WTC11 (cell line): ENCODE measurements at regions not wholly inside any gene's neighbourhood (a gene's known extent, or its start where the extent isn't known, plus 50 kb on each side); places are given as distances from the start of the nearest gene placed in this dataset.

Source experiments
- ATAC-seq: fragments of 200-7000 bp; cut with Tn5 transposase; 2 replicates; pipeline ENCODE4 v1.10.0; 2021; ENCODE audit warnings: mild to moderate bottlenecking, moderate library complexity
- CTCF ChIA-PET: fragments of 300-600 bp; sonication (Branson Sonifier 250); formaldehyde crosslinking; loops from one replicate; lab custom pipeline; 2021; ENCODE audit warnings: antibody characterized with exemption; lab: Charles Lee
- POLR2A ChIA-PET: fragments of 350-600 bp; sonication (Branson Sonifier 250); formaldehyde crosslinking; loops from one replicate; lab custom pipeline; 2021; ENCODE audit warnings: antibody characterized with exemption; lab: Charles Lee
- DNase-seq: peaks from one replicate; pipeline ENCODE4 v3.0.0; 2021; ENCODE audit warnings: low spot score
- H3K27ac Mint-ChIP-seq: 2 replicates; pipeline ENCODE4 v1.8.0; 2021; ENCODE audit warnings: mixed read lengths
- H3K27me3 Mint-ChIP-seq: 2 replicates; pipeline ENCODE4 v1.8.0; 2021; ENCODE audit warnings: low read depth, mild to moderate bottlenecking, moderate library complexity, mixed read lengths
- H3K36me3 Mint-ChIP-seq: 2 replicates; pipeline ENCODE4 v1.8.0; 2021; ENCODE audit warnings: mixed read lengths
- H3K4me1 Mint-ChIP-seq: 2 replicates; pipeline ENCODE4 v1.8.0; 2022; ENCODE audit warnings: mixed read lengths
- H3K4me3 Mint-ChIP-seq: 2 replicates; pipeline ENCODE4 v1.8.0; 2021; ENCODE audit warnings: mild to moderate bottlenecking, moderate library complexity, mixed read lengths
- H3K9me3 Mint-ChIP-seq: 2 replicates; pipeline ENCODE4 v1.8.0; 2021; ENCODE audit warnings: mixed read lengths
- ATF1 ChIP-seq: sonication (generic); formaldehyde crosslinking; IDR thresholded peaks from 2 replicates; pipeline ENCODE4 v1.8.1; 2023; ENCODE audit warnings: mild to moderate bottlenecking, moderate library complexity, missing genetic modification reagents
- ATF6 ChIP-seq: sonication (generic); formaldehyde crosslinking; IDR thresholded peaks from 2 replicates; pipeline ENCODE4 v1.8.1; 2023; ENCODE audit warnings: mild to moderate bottlenecking, missing genetic modification reagents
- GTF2I ChIP-seq: fragments of 250-450 bp; sonication (Bioruptor Pico); conservative IDR thresholded peaks from 2 replicates; pipeline ENCODE4 v1.4.0; 2021; ENCODE audit warnings: mild to moderate bottlenecking
- IRF1 ChIP-seq: sonication (generic); formaldehyde crosslinking; IDR thresholded peaks from 2 replicates; pipeline ENCODE4 v1.8.0; 2023; ENCODE audit warnings: missing genetic modification reagents
- IRF2 ChIP-seq: sonication (generic); formaldehyde crosslinking; IDR thresholded peaks from 2 replicates; pipeline ENCODE4 v1.8.0; 2022; ENCODE audit warnings: low read depth, missing genetic modification reagents, borderline replicate concordance
- JAZF1 ChIP-seq: fragments of 250-450 bp; sonication (Bioruptor Pico); IDR thresholded peaks from 2 replicates; pipeline ENCODE4 v1.9.0; 2021; ENCODE audit warnings: moderate library complexity, mild to moderate bottlenecking, inconsistent platforms
- MAX ChIP-seq: sonication (generic); formaldehyde crosslinking; IDR thresholded peaks from 2 replicates; pipeline ENCODE4 v1.8.0; 2022; ENCODE audit warnings: mild to moderate bottlenecking, missing genetic modification reagents
- NFATC4 ChIP-seq: fragments of 250-450 bp; sonication (Bioruptor Pico); IDR thresholded peaks from 2 replicates; pipeline ENCODE4 v1.9.0; 2021; ENCODE audit warnings: mild to moderate bottlenecking
- PRDM15 ChIP-seq: sonication (generic); formaldehyde crosslinking; IDR thresholded peaks from 2 replicates; pipeline ENCODE4 v1.8.0; 2022; ENCODE audit warnings: missing genetic modification reagents
- SMAD4 ChIP-seq: sonication (generic); formaldehyde crosslinking; IDR thresholded peaks from 2 replicates; pipeline ENCODE4 v1.8.0; 2022; ENCODE audit warnings: mild to moderate bottlenecking, missing genetic modification reagents
- TEAD1 ChIP-seq: sonication (generic); formaldehyde crosslinking; IDR thresholded peaks from 2 replicates; pipeline ENCODE4 v1.8.0; 2022; ENCODE audit warnings: mild to moderate bottlenecking, missing genetic modification reagents
- ZMAT4 ChIP-seq: fragments of 250-450 bp; sonication (Bioruptor Pico); IDR thresholded peaks from 2 replicates; pipeline ENCODE4 v1.9.0; 2021; ENCODE audit warnings: mild to moderate bottlenecking
- ZNF281 ChIP-seq: sonication (generic); formaldehyde crosslinking; IDR thresholded peaks from 2 replicates; pipeline ENCODE4 v1.8.0; 2023; ENCODE audit warnings: mild to moderate bottlenecking, missing genetic modification reagents

- POLR2A ChIA-PET = interaction anchor here (0.5 to 0.9 kb wide), 2 partner anchors 11 to 398 kb away, joined by 3 to 4 read pairs; no protein-coding TSS in a partner anchor
- no peak overlapping the region for H3K4me3 Mint-ChIP-seq
- H3K36me3 Mint-ChIP-seq = no peaks in the 10 kb centered on the region
- peak overlapping the region; percentile 75 for H3K27ac Mint-ChIP-seq
- H3K9me3 Mint-ChIP-seq = 0 out of 2 replicates have a peak, but pooled peaks cover 3% of the 10 kb centered on the region
- no peak for DNase-seq
- no peaks in the 10 kb centered on the region; the same call in 1 of the 2 replicates for H3K27me3 Mint-ChIP-seq
- TF ChIP-seq ATF1 (CRISPR knock-in tag) (no peak), ATF6 (CRISPR knock-in tag) (no peak), JAZF1 (CRISPR knock-in tag) (0 out of 2 replicates have a peak, but pooled peaks have one; percentile 41), IRF1 (CRISPR knock-in tag) (no peak), ZNF281 (CRISPR knock-in tag) (no peak), NFATC4 (no peak), MAX (CRISPR knock-in tag) (no peak), GTF2I (CRISPR knock-in tag) (peak; percentile 70; the same call in 1 of the 2 replicates), TEAD1 (CRISPR knock-in tag) (peak; percentile 39; the same call in 1 of the 2 replicates)
- peaks cover 23% of the 10 kb centered on the region for H3K4me1 Mint-ChIP-seq
- CTCF ChIA-PET = interaction anchor here (1.0 to 1.5 kb wide), 2 partner anchors 27 to 325 kb away, joined by 3 read pairs; no protein-coding TSS in a partner anchor
- ATAC-seq = peak; percentile 88
Observed at GRCh38 chr11:119964136-119965025, 173.5 kb downstream of the TRIM29 start.

GRCh38 chr11:119957951-119958350 lies 180.0 kb downstream of the TRIM29 start:
- TF ChIP-seq ZMAT4 (CRISPR knock-in tag) (no peak), PRDM15 (no peak), SMAD4 (no peak), IRF2 (no peak)
- H3K4me1 Mint-ChIP-seq = peaks cover 4% of the 10 kb centered on the region; the same call in 1 of the 2 replicates
- no peaks in the 10 kb centered on the region for H3K9me3 Mint-ChIP-seq
- no peaks in the 10 kb centered on the region; the same call in 1 of the 2 replicates for H3K27me3 Mint-ChIP-seq
- no peak for DNase-seq
- no peaks in the 10 kb centered on the region for H3K36me3 Mint-ChIP-seq
- H3K27ac Mint-ChIP-seq = no peak overlapping the region
- H3K4me3 Mint-ChIP-seq = no peak overlapping the region
- no peak for ATAC-seq
- POLR2A ChIA-PET = no interaction called here
- CTCF ChIA-PET = interaction anchor here (1.3 kb wide), 1 partner anchor 237 kb away, joined by 3 read pairs; no protein-coding TSS in a partner anchor
